ENCODE measurements at regions not wholly inside any gene's neighbourhood (a gene's known extent, or its start where the extent isn't known, plus 50 kb on each side); places are given as distances from the start of the nearest gene placed in this dataset.

- TF ChIP-seq, protein P1, sequence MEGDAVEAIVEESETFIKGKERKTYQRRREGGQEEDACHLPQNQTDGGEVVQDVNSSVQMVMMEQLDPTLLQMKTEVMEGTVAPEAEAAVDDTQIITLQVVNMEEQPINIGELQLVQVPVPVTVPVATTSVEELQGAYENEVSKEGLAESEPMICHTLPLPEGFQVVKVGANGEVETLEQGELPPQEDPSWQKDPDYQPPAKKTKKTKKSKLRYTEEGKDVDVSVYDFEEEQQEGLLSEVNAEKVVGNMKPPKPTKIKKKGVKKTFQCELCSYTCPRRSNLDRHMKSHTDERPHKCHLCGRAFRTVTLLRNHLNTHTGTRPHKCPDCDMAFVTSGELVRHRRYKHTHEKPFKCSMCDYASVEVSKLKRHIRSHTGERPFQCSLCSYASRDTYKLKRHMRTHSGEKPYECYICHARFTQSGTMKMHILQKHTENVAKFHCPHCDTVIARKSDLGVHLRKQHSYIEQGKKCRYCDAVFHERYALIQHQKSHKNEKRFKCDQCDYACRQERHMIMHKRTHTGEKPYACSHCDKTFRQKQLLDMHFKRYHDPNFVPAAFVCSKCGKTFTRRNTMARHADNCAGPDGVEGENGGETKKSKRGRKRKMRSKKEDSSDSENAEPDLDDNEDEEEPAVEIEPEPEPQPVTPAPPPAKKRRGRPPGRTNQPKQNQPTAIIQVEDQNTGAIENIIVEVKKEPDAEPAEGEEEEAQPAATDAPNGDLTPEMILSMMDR (IDR thresholded peaks at IDR 0.05; ENCODE audit: borderline replicate concordance, extremely low read depth, low read length, poor library complexity, severe bottlenecking) = no peak
- TF ChIP-seq EZH2 (IDR thresholded peaks at IDR 0.05; ENCODE audit: borderline replicate concordance, low read depth, low read length, severe bottlenecking) = no peak
Observed at GRCh38 chr2:4247791-4248190, 544.4 kb downstream of the DCDC2C start.

All from DND-41 (cell line).